ENCODE measurements at regions not wholly inside any gene's neighbourhood (a gene's known extent, or its start where the extent isn't known, plus 50 kb on each side); places are given as distances from the start of the nearest gene placed in this dataset.
"Not testable (repeated sequence)": the region's sequence is repeated elsewhere in the genome, so short reads cannot be mapped to it uniquely, and the experiment has no call there.

DNA sequence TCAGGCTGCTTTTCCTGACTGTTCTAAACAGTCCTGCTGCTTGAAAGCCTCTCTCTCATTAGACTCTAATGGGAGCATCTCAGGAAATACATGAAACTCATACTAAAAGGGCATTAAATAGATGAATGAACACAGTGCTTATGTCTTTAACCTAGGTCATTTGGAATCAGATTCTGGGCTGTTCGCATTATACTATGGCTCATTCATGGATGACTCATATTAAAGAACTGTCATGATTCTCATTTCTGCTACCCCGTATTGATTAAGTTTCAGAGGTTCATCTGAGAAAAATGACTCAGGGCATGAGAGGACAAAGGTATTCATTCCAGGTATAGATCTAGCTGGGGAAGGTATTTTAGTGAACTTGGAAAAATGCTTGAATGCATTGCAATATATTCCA is 335.5 kb downstream of the GJA1 start:
- DNase-seq = no peak

- no peak for DNase-seq
These were observed 336.7 kb downstream of the GJA1 start for GRCh38 chr6:121771937-121772720.

DNA sequence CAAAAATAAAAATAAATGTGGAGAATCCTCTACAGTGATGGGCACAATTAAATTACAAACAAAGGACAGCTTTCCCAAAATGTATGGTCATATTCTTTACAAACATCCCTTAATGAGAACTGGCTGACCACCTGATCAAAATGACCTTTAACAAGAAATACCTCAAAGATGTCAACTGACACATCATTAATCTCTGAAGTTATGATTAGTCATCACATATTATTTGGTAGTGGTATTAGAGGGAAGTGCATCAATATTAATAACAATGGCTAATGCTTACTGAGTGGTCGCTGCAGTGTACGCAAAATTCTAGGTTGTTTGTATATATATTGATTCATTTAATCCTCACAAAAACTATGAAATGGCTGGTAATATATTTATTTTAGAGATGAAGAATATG is 340.6 kb downstream of the GJA1 start:
- DNase-seq = no peak

DNA sequence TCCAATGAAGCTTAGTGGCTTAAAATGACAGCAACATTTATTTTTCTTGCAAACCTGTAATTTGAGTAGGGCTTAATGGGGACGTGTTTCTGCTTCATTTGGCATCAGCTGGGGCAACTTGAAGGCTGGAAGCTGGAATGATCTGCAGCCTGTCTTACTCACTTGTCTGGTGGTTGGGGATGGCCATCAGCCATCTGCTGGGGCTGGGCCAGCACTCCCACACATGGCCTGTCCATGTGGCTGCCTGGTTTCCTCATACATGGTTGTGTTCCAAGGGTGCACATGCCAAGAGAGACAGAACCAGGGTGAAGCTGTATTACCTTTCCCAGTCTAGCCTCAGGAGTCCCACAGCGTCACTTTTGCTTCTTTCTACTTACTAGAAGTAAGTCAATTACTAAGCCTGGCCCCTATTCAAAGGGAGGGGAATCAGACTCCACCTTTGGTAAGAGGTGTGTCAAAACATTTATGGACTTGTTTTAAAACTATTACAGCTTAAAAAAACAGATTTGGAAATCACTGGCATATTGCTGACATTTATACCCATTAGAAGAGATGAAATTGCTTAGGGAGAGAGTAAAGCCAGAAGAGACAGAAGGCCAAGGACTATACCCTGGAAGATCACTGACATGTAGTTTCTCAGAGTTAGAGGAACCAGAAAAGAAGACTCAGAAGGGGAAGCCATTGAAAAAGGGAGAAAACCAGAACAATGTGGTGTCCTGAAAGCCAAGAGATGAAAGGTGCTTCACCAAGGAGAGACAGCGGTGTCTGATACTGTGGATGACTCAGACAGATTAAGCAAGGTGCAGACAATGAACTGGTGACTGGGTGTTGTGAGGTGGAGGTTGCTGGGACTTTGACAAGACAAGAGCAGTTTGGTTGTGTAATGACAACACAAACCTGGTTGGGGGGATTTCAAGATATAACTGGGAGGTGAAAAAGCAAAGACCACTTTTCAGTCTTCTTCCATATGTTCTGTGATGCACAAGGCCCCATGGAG is 345.2 kb downstream of the GJA1 start:
- DNase-seq = no peak

DNA sequence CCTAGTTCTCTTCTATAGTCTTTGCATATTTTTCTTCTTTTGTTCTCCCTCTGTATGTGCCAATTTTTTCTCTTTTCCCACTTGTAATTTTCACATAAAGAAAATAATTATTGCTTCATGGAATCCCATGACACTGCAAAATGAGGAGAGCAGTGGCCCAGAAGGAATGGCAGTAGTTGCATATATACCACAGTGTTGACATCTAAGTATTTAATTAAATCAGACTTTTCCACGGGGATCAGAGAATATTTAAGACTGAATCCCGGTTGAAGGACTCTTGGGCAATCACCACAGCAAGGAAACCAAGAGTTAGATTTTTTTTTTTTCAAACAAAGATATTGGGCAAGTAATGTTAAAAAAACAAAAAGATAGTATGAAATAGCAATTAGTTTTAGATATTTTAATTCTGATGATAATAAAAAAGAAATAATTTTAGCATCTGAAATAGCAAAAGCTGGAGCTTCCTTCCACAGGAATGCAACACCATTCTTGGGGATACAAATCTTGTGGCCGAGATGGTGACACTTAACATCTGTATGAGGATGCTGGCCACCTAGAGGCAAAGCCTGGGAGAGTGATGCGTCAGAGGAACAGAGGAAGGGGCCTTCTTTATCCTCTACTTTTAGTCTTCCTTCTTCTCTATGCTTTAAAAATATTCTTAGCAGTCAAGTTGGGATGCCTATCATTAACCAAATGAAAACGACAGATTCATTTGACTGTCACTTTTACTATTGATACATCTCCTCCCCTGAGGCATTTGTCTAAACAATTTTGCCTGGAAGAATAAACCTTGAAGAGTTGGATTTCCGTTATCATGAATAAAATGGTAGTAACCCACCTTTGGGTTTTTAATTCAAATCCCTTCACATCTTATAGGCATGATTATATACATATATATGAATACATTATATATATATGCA is 356.2 kb downstream of the GJA1 start:
- no peak for DNase-seq

DNA sequence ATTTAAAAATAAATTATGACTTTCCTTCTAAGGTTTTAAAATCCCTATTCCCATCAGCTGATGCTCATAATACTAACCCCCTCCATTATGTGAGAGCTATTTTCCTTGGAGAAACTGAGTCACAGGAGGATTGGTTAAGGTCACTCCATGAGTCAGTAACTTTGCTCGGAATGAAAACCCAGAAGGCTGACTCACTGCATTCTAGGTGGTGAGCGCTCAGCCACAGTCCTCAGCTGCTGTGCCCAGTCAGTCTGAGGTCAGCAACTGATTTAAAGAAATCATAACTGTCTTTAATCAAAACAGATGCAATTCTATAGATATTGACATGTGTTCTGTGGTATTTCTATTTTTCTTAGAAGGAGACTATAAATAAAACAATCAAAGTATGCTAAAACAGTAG is 359.2 kb downstream of the GJA1 start:
- no peak for DNase-seq

- not testable (repeated sequence) for DNase-seq
These were observed 362.2 kb downstream of the GJA1 start for GRCh38 chr6:121797598-121797997.

DNA sequence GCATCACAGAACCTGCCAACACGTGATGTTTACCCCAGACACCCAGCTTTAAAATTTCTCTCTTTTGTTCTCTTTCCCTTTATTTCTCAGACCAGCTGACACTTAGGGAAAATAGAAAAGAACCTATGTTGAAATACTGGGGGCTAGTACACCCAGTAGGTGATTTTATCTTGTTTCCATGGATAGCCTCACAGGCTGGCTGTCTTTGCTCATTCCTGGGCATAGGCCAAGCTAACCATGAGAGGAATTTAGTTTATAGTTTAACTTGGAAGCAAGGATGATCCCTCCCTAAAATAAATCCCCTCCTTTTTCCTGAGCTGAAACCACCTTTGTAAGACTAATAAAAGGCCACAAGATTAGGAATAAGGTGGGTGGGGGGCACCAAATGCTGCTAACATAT is 362.7 kb downstream of the GJA1 start:
- DNase-seq = not testable (repeated sequence)

DNA sequence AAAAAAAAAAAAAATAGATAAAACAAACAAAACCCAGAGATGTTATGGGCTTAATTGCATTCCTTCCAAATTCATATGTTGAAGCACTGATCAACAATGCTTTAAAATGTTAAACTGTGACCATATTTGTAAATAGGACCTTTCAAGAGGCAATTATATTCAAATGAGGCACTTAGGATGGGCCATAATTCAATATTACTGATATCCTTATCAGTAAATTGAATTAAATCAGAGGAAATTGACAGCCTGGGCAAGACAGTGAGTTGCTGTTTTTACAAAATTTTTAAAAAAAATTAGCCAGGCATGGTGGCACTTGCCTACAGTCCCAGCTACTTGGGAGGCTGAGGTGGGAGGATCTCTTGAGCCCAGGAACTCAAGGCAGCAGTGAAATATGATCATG is 364.1 kb downstream of the GJA1 start:
- no peak for DNase-seq

- no peak for DNase-seq
These were observed 364.6 kb downstream of the GJA1 start for GRCh38 chr6:121800047-121800446.

DNA sequence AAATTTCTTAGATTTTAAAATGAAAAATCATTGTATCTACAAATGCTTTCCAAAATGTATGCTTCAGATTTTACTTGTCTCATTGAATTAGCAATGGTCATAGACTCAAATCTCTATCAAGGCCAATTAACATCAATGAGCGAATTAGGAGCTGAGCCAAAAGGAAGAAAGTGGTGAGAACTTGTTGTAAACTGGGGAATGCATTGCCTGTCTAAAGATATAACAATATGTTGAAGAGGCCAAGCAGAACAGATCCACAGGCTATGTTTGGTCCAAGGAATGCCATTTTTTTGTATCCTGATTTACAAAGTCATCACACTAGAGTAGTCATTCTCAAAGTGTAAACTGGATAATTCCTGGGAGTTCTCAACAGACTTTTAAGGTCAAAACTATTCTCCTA is 370.7 kb downstream of the GJA1 start:
- DNase-seq = no peak

DNA sequence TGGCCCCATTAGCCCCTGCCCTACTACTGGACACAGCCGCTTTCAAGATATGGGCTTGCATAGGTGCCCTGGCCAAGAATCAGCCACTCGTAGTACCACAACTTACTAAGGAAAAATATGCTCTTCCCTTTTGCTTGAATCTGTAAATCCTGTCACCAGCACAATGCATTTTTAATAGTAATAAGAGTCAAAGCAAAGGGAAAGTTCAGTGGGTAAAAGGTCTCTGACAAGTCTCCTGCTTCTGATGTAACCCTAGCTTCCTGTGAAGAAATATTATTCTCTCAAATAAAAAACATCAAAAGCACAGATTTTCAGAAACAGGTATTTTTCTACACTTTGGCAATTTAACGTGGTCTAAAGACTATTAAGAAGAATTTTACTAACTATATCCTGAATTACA is 373.8 kb downstream of the GJA1 start:
- DNase-seq = no peak

DNA sequence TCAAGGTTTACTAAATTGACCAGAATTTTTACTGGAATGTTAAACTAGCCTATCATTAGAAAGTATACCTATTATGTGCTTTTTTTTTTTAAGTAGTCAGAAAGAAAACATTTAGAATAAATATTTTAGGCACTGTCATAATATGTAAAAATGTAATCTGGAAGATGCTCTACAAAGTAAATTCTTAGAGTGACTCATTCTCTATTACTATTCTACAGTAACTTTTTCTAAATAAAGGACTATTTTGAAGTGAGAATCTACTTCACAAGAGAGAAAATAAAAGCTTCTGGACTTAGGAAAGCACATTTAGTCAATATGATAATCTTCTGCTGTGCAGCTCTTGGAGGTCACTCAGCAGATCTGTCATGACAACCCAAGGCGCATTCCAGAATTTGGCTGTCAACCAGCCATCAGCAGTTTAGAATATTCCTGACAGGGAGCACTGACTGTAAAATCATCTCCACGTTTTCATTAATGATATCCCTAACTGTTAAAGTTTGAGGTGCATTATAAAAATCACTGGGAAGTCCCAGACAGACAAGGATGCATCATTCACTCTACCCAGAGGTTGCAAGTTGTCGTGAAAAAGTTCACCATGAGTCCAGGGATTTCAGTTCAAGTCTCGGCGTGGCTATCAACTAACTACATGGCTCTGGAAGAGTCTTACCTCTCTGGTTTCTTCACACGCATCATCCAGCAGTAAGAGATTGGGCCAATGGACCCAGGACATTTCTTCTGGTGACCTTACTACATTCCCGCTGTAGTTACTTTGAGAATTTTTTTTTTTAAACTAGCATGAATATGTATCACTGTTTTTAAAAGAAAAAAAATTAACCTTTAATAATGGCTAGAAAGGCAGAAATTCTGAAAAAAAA is 374.9 kb downstream of the GJA1 start:
- DNase-seq = no peak

- DNase-seq = no peak
These were observed 375.7 kb downstream of the GJA1 start for GRCh38 chr6:121811106-121811505.

- no peak for DNase-seq
These were observed 380.9 kb downstream of the GJA1 start for GRCh38 chr6:121816361-121816760.

DNA sequence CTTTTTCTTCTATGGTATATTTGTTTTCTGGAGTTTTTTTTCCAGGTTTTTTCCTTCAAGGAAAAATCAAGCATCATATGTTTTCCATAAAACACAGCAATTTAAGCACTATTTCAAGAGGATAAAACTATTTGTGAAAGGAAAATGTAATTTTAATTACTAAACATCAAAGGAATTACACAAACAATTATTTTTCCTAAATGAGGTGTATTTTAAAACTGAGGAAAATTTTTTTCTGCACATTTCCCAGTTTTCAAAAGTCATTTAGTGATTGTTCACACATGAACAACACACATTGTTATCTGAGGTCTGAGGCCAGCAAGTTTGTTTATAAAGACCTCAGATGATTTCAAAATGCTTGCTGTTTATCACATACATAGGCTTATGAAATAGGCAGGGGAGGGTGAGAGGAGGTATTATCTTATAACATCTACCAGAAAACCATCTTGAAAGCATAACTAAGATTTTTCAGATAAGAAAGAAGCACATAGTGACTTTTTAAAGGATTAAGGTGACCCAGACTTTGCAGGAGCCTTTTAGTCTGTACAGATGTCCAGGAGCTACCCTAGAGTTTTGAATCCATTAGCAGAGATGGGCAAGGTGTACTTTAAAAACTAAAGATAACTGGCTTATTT is 381.6 kb downstream of the GJA1 start:
- no peak for DNase-seq

DNA sequence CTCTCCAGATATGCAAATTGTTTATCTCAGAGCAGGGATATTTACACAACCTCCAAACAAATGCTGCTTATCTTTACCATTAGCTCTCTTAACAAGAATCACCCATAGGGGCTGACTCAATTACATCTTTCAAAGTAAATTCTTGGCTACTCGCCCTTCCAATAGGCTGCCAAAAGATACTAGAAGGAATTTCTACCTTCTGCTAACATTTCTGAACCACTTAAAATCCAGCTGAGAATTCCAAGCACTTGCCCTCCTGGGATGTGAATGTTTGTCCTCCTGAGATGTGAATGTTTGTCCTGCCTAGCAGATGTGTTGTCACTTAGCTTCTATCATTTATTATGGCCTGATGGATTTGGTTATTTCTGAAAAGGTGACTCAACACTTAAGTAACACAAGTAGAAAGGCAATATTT is 388.0 kb downstream of the GJA1 start:
- no peak for DNase-seq

DNA sequence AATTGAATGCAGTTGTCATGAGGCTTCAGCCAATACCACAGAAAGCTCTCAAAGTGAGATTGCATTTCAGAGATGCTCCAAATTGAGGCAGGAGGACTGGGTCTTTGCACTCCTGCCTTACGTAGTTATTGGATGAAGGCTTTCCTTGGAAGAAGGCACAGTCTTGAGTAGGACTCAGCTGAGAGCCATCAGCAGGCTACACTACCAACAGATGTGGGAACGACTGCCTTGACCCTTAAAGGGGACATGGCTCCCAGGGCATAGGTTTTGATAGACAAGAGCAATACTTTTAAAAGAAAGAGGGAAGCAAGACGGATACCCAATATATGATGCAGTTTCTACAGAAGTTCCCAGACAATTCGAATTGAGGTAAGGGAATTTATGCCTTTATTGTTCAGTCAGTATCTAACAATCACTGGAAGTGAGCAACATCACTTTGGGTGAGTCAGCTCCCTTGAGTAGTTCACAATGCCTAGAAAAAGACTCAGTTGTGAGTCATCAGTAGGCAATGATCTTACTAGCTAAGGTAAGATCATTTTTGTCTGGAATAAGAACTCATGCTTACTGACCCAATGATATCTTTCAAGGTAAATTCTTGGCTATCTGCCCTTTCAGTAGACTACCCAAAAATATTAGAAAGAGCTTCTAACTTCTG is 390.8 kb downstream of the GJA1 start:
- no peak for DNase-seq

DNA sequence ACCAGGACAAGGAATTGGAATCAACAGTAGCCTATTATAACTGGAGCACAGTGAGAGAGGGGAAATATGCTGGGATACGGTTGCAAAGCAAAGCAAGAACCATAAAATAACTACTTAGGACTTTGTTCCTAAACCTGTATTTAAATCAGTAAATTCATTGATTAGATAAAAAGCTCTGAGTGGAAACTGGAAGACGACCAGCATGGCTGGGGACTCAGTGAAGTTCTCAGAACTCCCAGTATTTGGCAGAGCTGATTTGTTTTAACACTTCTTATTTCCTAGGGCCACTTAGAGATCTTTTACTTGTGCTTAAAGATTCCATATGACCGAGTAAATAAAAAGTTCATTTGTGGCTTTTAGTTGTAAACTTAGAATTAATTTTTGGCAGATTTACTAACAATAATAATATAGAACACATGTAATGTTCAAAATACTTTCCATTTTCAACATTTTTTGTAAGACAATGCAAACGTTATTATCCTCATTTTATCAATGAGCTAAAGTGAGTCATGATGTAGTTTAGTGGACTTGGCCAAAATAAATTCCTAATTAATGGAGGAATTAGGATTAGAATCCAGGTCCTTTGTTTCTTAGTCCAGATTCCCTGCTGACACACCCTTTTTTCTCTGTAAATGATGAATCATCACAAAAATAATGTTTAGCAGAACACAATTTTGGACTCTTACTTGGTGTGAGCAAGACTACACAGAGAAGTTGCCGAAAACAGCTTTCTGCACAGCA is 392.9 kb downstream of the GJA1 start:
- no peak for DNase-seq

GRCh38 chr6:121830736-121831135 is 395.3 kb downstream of the GJA1 start:
- DNase-seq = no peak

Measured in NCI-H510A (cell line).